A172 (cell line): ENCODE measurements at regions not wholly inside any gene's neighbourhood (a gene's known extent, or its start where the extent isn't known, plus 50 kb on each side); places are given as distances from the start of the nearest gene placed in this dataset.
A peak's percentile ranks its signal among the peaks of the same experiment; 100 is the strongest.
"Not testable (repeated sequence)": the region's sequence is repeated elsewhere in the genome, so short reads cannot be mapped to it uniquely, and the experiment has no call there.

Experiments
- DNase-seq: peaks from one replicate; pipeline ENCODE4 v3.0.0-alpha.2; 2015; ENCODE audit warnings: low spot score

- no peak for DNase-seq
These were observed 295.6 kb downstream of the PTPRC start for GRCh38 chr1:198934426-198934825.

DNA sequence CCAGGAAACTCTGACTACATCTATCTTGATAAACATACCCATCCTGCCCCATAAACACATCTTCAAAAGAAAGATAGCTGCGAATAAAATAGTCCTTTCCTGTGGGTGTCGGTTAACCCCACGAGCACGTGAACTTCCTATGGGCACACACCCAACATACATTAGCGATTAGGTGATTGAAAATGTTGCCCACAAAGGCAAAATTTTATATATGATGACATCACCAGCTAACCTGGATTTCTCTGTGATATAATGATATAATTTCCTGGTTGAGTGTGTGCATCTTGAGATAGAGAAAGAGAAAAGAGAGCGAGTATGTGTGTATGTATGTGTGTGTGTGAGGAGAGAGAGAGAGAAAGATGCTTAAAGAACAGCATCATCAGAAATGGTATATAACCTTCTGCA lies 296.1 kb downstream of the PTPRC start:
- DNase-seq = peak; percentile 34

DNA sequence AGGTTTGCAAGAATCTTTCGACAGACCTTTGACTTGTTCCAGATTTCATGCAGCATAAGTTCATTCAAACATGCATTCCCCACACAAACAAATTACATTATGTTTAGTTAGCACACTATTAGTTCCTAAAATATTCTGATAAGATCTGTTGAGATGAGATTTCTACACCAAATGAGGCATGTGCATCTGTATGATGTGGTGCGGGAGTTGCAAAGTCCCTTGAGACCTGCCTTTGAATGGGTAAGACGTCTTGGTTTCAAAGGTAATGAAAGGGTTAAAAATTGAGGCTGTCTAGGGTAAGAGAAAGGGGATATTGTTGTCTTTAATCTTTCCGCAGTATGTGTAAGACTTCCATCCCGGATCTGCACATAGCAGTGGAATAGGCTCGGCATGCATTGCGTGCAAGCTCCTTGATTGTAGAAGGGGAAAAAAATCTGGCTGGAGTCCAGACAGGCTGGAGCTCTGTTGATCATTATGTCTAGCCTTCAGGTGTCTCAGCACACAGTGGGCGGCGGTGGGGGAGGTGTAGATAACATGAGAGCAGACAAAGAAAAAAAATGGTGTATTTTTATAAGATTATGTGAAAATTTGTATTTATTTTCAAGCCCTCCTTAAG lies 296.6 kb downstream of the PTPRC start:
- peak; percentile 80 for DNase-seq

DNA sequence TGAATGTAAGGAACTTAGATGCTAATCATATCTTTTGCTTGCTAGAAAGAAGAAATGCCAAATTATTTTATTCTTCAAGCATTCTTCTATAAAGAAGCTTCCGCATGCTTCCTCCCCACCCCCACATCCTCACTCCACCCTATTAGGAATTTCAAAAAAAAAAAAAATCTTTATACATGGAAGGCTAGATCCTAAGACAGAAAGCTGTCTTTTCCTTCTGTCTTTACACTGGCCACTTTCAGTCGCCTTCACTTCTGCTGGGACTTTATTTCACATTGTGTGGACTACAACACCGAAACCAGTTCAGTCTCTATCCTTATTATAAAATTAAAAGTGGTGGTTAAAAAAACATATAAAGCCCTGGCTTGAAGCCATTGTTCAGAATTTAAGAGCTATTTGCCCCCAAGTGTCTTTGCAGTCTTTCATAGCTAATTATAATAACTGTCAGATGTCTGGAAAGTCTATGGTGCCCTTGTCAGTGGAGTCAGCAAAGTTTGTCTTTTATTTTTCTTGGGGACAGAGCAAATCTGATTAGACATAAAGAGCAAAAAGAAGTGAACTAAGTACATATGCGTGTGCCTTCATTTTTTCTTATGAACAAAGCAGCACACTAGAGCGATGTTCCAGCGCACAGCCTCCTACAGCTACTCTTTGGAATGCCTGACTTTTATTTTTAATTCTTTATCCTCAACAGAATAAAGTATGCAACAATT lies 297.7 kb downstream of the PTPRC start:
- peak; percentile 43 for DNase-seq

GRCh38 chr1:198937231-198938031 lies 298.6 kb downstream of the PTPRC start:
- DNase-seq = peak; percentile 98

GRCh38 chr1:198939286-198939685 lies 300.4 kb downstream of the PTPRC start:
- DNase-seq = no peak

GRCh38 chr1:198939956-198940355 lies 301.1 kb downstream of the PTPRC start:
- no peak for DNase-seq

DNA sequence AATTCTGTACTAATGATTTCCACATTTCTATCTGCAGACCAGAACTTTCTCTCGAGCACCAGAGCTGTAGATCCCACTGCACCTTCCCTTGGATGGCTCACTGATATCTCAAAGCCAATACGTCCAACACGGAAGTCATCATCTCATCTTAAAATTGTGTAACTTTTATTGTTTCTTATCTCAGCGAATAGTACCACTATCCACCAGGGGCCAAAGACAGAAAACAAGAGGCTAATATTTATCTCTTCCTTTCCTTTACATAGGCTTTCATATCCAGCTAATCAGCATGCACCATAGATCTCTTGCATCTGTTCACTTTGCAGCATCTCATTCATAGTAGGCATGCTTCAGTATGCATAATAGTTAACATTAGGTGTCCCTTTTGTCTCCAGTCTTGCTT lies 303.6 kb downstream of the PTPRC start:
- no peak for DNase-seq

GRCh38 chr1:198943484-198944187 lies 304.8 kb downstream of the PTPRC start:
- DNase-seq = no peak

DNA sequence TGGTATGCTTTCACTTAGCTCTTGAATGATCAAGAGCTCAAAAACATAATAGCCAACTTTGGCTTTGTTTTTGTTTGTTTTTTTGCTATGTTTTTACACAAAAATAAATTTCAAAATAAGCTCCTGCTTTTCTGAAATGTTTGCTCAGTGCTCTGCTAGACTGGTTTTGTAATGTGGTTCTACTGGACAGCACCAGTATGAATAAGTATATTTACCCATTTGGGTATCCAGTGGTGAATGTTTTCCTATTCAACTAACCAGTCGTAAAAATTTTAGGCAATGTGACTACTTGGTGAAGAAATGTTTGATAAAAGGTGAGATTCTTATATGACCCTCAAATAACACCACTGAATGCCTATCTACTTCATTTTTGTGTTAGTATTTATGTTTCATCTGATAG lies 308.6 kb downstream of the PTPRC start:
- no peak for DNase-seq

DNA sequence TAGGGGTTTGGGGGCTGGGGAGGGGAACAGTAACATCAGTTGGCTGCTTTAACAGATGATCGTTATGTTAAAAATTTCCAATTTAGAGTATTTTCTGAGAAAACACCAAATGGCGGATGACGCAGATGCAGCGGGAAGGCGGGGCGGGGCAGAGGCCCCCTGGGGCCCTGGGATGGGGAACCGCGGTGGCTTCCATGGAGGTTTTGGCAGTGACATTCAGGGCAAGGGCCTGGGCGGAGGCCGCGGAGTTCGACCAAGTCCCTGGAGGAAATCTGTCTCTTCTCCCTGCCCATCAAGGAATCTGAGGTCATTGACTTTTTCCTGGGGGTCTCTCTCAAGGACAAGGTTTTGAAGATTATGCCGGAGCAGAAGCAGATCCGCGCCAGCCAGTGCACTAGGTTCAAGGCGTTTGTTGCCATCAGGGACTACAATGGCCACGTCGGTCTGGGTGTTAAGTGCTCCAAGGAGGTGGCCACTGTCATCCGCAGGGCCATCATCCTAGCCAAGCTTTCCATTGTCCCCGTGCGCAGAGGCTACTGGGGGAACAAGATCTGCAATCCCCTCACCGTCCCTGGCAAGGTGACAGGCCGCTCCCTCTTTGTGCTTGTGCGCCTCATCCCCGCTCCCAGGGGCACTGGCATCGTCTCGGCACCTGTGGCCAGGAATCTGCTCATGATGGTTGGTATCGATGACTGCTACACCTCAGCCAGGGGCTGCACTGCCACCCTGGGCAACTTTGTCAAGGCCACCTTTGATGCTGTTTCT lies 310.2 kb downstream of the PTPRC start:
- no peak for DNase-seq

DNA sequence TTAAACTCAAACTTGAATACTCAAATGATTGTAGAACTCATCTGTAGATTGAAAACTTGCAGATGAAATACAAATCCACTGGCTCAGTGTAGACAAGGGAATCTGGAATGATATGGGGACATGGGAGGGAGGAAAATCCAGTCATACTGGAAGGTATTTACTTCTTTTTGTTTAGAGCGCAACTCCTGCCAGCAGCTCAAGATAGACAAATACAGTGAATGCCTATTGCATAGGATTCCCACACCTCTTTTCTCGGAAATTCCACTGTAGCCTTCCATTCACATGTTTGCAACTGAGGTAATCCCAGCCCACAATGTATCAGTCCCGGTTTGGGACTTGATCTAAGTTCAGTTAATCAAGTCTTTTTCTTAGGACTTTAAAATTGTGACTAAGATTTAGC lies 311.2 kb downstream of the PTPRC start:
- no peak for DNase-seq

GRCh38 chr1:198955085-198955484 lies 316.2 kb downstream of the PTPRC start:
- no peak for DNase-seq

DNA sequence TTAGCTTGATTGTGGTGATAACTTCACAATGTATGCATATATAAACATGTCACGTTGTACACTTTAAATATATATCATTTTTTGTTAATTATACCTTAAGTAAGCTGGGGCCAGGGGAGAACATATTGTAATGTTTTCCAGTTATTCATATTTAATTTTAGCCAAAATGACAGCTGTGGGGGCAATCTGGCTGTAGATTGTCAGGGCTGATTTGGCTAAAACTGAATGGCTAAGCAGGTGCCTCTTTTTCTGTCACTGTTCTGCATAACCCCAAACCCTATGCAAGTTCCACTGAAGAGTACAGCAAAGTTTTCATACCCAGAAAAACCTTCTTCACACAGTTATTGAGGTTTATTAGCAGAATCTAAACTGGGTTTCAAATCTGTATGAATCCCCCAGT lies 318.2 kb downstream of the PTPRC start:
- no peak for DNase-seq

GRCh38 chr1:198959032-198959431 lies 320.2 kb downstream of the PTPRC start:
- DNase-seq = no peak

DNA sequence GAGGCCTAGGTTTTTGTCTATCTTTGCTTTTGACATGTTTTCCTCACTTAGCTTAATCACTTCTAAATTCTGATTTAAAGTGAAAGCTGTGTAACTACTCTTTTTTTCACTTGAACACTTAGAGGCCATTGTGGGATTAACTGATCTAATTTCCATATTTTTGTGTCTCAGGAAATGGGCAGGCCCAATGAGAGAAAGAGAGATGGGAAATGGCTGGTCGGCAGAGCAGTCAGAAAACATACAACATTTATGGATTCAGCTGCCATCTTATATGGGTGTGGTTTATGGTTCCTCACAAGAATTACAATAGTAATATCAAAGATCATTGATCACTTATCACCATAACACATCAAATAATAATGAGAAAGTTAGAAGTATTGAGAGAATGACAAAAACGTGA lies 320.8 kb downstream of the PTPRC start:
- no peak for DNase-seq

- not testable (repeated sequence) for DNase-seq
These were observed 325.0 kb downstream of the PTPRC start for GRCh38 chr1:198963796-198964195.

GRCh38 chr1:198966519-198966918 lies 327.7 kb downstream of the PTPRC start:
- DNase-seq = no peak

DNA sequence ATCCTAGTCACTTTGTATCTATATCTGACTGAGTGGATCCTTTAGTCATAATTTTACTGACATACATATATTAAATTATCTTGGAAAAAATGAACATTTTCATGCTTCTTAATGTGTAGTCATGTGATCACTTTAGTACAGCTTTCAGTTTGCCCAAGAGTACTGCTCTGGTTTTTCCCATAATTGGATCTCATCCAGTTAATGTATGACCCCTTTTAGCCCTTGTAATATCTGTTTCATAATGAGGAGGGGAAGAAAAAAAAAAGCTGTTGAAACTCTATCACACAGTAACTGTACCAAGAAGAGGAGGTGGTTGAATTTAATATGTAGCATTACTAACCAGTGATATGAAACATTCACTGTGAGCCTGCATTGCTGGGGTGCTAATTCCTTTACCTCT lies 328.7 kb downstream of the PTPRC start:
- no peak for DNase-seq

DNA sequence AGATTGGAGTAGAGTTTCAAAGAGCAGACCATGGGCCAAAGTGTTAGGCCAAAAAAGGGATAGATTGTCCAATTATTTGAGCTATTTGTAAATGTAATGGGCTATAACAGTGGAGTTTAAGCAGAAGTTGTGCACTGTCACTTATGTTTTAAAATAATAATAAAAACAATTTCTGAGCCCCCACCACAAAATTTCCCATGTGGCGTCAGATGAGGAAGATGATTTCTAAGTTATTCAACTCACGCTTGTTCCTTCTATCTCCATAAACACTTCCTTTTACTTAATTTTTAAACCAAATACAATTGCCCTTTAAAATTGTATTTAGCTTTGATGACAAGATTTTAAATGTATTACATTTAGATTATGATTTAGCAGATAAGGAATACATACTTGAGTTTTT lies 330.0 kb downstream of the PTPRC start:
- no peak for DNase-seq

- DNase-seq = no peak
These were observed 331.1 kb downstream of the PTPRC start for GRCh38 chr1:198969981-198970380.

DNA sequence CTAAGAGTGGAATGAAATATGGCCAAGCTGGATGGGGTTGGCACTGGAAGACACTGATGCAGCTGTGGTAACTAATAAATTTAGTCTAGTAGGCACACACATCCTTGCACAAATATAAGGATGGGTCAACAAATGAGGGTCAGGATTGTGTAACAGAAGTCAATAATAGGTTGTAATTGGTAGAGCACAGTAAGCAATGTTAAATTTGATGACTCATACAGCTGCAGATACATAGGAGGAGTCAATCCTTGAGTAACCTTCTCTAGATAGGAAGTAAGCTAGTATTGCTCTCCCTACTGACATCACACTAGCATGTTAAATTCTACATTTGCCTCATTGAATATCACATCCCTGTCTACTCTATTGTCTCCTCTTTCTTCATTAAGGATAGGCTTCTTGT lies 332.1 kb downstream of the PTPRC start:
- no peak for DNase-seq
